GM12872 (cell line): ENCODE measurements at regions not wholly inside any gene's neighbourhood (a gene's known extent, or its start where the extent isn't known, plus 50 kb on each side); places are given as distances from the start of the nearest gene placed in this dataset.

Source experiments
- TF ChIP-seq, protein P1 (sequence below): IDR thresholded peaks from 3 replicates; pipeline ENCODE4 v1.5.1; 2011; ENCODE audit warnings: low read depth, mild to moderate bottlenecking, low read length, moderate library complexity; ENCODE audit not compliant: insufficient read depth

DNA sequence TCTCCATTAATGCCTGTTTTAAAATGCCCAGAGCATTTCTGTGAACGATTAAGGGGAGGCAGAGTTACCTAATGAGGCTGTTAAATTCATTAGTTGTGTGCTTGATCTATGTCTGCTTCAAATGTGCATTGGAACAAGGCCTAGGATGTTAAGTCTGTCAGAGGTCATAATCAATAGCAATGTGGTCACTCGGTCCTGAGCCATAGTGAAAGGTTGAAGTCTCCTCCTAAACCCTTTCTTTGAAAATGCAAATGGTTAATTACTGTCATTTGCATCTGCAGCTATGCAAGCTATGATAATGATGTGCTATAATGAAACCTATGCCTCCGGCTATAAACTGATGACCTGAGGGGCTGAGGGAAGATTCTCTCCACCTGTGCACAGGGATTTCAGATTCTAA is 114.2 kb upstream of the NR5A2 start:
- TF ChIP-seq, protein P1, sequence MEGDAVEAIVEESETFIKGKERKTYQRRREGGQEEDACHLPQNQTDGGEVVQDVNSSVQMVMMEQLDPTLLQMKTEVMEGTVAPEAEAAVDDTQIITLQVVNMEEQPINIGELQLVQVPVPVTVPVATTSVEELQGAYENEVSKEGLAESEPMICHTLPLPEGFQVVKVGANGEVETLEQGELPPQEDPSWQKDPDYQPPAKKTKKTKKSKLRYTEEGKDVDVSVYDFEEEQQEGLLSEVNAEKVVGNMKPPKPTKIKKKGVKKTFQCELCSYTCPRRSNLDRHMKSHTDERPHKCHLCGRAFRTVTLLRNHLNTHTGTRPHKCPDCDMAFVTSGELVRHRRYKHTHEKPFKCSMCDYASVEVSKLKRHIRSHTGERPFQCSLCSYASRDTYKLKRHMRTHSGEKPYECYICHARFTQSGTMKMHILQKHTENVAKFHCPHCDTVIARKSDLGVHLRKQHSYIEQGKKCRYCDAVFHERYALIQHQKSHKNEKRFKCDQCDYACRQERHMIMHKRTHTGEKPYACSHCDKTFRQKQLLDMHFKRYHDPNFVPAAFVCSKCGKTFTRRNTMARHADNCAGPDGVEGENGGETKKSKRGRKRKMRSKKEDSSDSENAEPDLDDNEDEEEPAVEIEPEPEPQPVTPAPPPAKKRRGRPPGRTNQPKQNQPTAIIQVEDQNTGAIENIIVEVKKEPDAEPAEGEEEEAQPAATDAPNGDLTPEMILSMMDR, result no peak

DNA sequence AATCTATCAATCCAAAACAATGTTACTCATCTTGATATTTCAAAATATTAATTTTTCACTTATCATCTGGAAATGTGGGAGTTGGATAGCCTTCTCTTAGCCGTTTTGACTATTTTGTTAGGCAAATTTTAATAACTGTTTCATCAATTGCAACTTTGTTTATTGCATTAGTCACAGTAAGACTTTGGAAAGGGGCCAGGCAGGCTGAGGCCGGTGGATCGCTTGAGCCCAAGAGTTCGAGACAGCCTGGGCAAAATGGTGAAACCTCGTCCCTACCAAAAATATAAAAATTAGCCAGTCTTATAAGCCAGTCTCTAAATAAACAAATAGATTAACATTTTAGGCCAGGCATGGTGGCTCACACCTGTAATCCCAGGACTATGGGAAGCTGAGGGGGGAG is 113.0 kb upstream of the NR5A2 start:
- TF ChIP-seq, protein P1, result no peak

DNA sequence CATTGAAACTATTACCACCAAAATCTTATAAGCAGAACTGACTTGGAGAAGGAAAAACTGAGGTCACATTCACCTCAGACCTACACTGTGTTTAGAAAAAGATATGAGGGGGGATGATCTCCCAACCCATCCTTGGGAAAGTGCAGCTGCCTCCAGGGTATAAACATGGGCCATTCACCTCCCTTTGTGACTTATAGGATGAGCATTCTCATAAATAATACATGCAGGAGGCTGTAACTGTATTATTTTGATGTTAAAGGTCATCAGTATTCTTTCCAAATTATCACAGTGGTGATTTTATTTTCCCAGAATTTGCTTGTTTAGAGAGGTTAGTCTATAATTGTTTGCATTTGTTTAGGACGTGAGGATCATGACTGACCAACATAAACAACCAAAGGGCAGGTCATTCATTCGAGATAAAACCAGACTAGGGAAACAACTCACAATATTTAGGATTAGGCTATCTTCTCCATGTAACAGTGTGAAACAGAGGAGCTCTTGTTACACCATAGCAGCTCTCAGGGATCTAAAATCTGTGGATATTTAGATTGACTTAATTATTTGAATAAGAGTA is 109.2 kb upstream of the NR5A2 start:
- TF ChIP-seq, protein P1, result no peak

DNA sequence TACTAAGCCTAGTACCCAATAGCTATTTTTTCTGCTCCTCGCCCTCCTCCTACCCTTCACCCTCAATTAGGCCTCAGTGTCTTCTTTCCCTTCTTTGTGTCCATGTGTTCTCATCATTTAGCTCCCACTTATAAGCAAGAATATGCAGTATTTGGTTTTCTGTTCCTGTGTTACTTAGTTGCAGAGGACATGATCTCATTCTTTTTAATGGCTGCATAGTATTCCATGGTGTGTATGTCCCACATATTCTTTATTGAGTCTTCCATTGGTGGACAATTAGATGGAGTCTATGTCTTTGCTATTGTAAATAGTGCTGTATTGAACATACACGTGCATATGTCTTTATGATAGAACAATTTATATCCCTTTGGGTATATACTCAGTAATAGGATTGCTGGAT is 106.9 kb upstream of the NR5A2 start:
- TF ChIP-seq, protein P1, result no peak

DNA sequence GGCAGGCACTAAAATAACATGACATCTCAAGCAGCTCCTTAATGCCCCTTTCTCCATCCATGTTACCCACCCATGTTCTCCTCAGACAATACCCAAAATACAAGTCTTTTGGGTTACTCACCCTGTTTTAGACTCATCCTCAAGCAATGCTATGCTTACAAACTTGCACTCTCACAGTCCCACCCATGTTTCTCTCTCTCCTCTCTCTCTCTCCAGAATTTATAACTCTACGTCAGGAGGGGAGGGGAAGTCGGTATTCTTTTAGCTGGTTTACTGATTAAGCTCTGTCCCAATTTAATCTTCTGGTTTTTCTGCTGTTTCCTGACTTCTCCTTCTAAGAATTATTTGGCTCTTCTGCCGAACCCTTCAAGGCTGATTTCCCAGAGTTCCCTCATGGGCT is 98.0 kb upstream of the NR5A2 start:
- TF ChIP-seq, protein P1, result no peak

DNA sequence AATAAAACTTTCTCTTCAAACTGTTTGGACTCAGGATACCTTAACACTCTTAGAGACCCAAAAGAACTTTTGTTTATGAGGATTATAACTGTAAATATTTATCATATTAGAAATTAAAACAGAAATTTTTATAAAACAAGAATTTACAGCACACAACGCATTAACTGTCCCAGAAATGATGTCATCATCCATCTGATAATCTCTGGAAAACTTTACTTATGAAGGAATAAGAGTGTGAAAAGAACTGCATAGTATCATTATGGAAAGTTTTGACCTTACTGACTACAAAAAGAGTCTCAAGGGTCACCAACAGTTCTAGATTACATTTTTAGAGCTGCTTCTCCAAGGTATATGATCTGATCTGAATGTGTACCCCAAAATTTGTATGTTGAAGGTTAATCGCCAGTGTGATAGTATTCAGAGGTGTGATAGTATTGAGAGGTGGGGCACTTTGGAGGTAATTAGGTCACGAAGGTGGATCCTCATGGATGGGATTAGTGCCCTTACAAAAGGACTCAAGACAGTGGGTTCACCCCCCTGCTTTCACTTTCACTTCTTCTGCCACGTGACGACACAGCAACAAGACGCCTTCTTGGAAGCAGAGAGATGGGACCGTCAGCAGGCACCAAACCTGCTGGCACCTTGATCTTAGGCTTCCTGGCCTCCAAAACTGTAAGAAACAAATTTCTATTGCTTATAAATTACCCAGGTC is 95.7 kb upstream of the NR5A2 start:
- TF ChIP-seq, protein P1, result no peak

DNA sequence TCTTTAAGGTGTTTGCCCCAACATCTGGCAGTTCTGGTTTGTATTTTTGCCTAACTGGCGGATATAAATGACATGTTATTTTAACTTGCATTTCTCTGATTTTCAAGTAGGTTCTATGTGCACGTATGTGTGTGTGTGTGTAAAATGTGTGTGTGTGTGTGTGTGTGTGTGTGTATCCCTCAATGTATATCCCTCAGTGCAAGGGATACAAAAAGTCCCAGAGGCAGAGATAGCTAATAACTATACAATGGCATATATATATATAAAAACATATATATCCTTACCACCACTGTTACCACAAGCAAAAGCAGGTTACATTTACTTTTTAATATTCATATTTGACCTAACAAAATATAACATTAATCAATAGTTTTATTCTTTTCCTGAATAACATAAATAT is 95.0 kb upstream of the NR5A2 start:
- TF ChIP-seq, protein P1, result no peak
